ENCODE measurements at regions not wholly inside any gene's neighbourhood (a gene's known extent, or its start where the extent isn't known, plus 50 kb on each side); places are given as distances from the start of the nearest gene placed in this dataset.

GRCh38 chr6:103081126-103081525 is 1687.6 kb downstream of the GRIK2 start:
- WGBS (ENCODE audit: insufficient coverage, low coverage, missing lambda C conversion rate): 0% methylated on average over 1 of the region's 1 CpG
- Histone ChIP-seq H3K4me3 (no peak overlapping the region), H3K9me1 (ENCODE audit: control insufficient read depth, insufficient read depth, low read length) (no peaks in the 10 kb centered on the region), H4K20me1 (replicated peaks; ENCODE audit: control insufficient read depth, insufficient read depth, low read length) (no peaks in the 10 kb centered on the region), H2AFZ (ENCODE audit: low read depth, low read length) (no peak overlapping the region), H3K4me1 (replicated peaks in 1 of 2; ENCODE audit: control insufficient read depth in 2 of 2, insufficient read depth in 2 of 2, low read length in 2 of 2) (no peaks in the 10 kb centered on the region), H3K27ac (ENCODE audit: extremely low read depth, low read depth, low read length) (no peak overlapping the region), H3K79me2 (ENCODE audit: control insufficient read depth, insufficient read depth, low read length) (no peaks in the 10 kb centered on the region), H3K36me3 (ENCODE audit: control insufficient read depth, insufficient read depth, low read length) (no peaks in the 10 kb centered on the region), H3K9ac (ENCODE audit: insufficient read depth in 1 of 2, low read depth in 2 of 2, low read length in 2 of 2) (no peak overlapping the region), H3K27me3 (ENCODE audit: control insufficient read depth in 2 of 2, insufficient read depth in 2 of 2, low read length in 2 of 2) (no peaks in the 10 kb centered on the region), H3K9me3 (replicated peaks; ENCODE audit: control insufficient read depth, insufficient read depth, low read depth, low read length) (no peaks in the 10 kb centered on the region), H3K4me2 (ENCODE audit: insufficient read depth, low read length) (no peak overlapping the region)
- POLR2A ChIA-PET: no interaction called here
- FAIRE-seq: no peak
- in situ Hi-C loops (cut with MboI): no loop called here
- no TSS peak for BruUV-seq (replicated peaks)
- TF ChIP-seq TARDBP (IDR thresholded peaks at IDR 0.05) (no peak), GABPA (tag; conservative IDR thresholded peaks at IDR 0.05; ENCODE audit: low read depth) (no peak), ZNF280B (CRISPR knock-in tag; IDR thresholded peaks at IDR 0.05) (no peak), ATF4 (CRISPR knock-in tag; IDR thresholded peaks at IDR 0.05) (no peak), RNF219 (CRISPR knock-in tag; IDR thresholded peaks at IDR 0.05) (no peak), ZNF589 (CRISPR knock-in tag; IDR thresholded peaks at IDR 0.05; ENCODE audit: low read depth) (no peak), BCOR (IDR thresholded peaks at IDR 0.05) (no peak), TGIF2 (CRISPR knock-in tag; IDR thresholded peaks at IDR 0.05) (no peak), CCNT2 (IDR thresholded peaks at IDR 0.05; ENCODE audit: borderline replicate concordance, extremely low read depth, insufficient read length, low read depth, low read length) (no peak), UBTF (IDR thresholded peaks at IDR 0.05; ENCODE audit: borderline replicate concordance in 1 of 2, low read depth in 2 of 2, low read length in 2 of 2) (no peak)
- no peak for DNase-seq (ENCODE audit: extremely low read depth in 1 of 4, low spot score in 3 of 4)
- ATAC-seq: no peak
- intact Hi-C loops (cut with micrococcal nuclease): no loop called here
- CTCF ChIA-PET (ENCODE audit: low intra/inter-chr PET ratio): no interaction called here
